ENCODE measurements at regions not wholly inside any gene's neighbourhood (a gene's known extent, or its start where the extent isn't known, plus 50 kb on each side); places are given as distances from the start of the nearest gene placed in this dataset.

DNA sequence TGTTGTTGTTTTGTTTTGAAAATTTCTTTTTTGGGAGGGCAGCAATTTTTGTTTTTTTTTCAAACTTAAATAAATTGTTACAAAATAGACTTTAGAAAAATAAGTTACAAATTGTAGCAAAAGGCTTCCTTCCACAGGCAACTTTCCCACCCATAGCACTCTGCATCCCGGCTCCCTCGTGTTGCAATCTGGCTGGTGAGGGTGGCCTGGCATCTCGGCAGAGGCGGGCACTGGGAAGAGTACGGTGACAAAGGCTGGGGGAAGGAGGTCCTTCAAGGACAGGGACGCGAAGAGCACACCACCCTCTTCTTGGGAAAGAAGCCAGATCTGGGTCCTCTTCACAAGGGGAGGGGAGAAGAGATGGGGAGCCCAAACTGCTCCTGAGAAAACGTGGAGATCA lies 379.7 kb downstream of the OLFM4 start:
- Histone ChIP-seq H3K27me3 (replicated peaks in 1 of 4; ENCODE audit: control insufficient read depth in 3 of 4, extremely low read depth in 1 of 4, insufficient read depth in 3 of 4, low read length in 3 of 4) (no peaks in the 10 kb centered on the region), H3K18ac (ENCODE audit: extremely low read depth, low read length) (no peak overlapping the region), H2BK20ac (ENCODE audit: low read length) (no peak overlapping the region), H2BK12ac (ENCODE audit: low read depth, low read length) (no peak overlapping the region), H3K14ac (ENCODE audit: insufficient read length) (no peak overlapping the region), H3K9ac (replicated peaks in 1 of 4; ENCODE audit: extremely low read depth in 1 of 4, low read depth in 3 of 4, low read length in 3 of 4) (no peak overlapping the region), H2BK5ac (ENCODE audit: low read depth, low read length) (no peak overlapping the region), H4K91ac (replicated peaks; ENCODE audit: insufficient read length, low read length) (no peak overlapping the region), H2AFZ (ENCODE audit: low read length) (no peak overlapping the region), H3K23ac (ENCODE audit: insufficient read length) (no peak overlapping the region), H3K4me2 (ENCODE audit: insufficient read depth in 1 of 2, low read depth in 2 of 2, low read length in 2 of 2) (no peak overlapping the region), H4K5ac (ENCODE audit: insufficient read length, low read depth, low read length) (no peak overlapping the region), H2BK15ac (ENCODE audit: low read length) (no peak overlapping the region), H3K23me2 (ENCODE audit: low read depth, low read length) (no peaks in the 10 kb centered on the region), H3K27ac (ENCODE audit: low read depth, low read length) (no peak overlapping the region), H2BK120ac (replicated peaks; ENCODE audit: low read depth, low read length) (no peak overlapping the region), H3K36me3 (ENCODE audit: control insufficient read depth in 2 of 4, insufficient read depth in 4 of 4, low read length in 3 of 4) (no peaks in the 10 kb centered on the region), H3K79me1 (ENCODE audit: low read depth, low read length) (no peaks in the 10 kb centered on the region), H4K20me1 (replicated peaks in 1 of 2; ENCODE audit: control insufficient read depth in 1 of 2, insufficient read depth in 2 of 2, low read length in 2 of 2) (no peaks in the 10 kb centered on the region), H3K79me2 (ENCODE audit: control insufficient read depth in 1 of 2, insufficient read depth in 2 of 2, low read length in 2 of 2) (no peaks in the 10 kb centered on the region), H3K4me1 (replicated peaks in 1 of 4; ENCODE audit: control insufficient read depth in 3 of 4, insufficient read depth in 4 of 4, low read length in 3 of 4) (no peaks in the 10 kb centered on the region), H3K56ac (replicated peaks; ENCODE audit: insufficient read length, low read depth, low read length) (no peak overlapping the region), H3K9me3 (ENCODE audit: insufficient read depth in 2 of 2, low read depth in 1 of 2, low read length in 1 of 2) (no peaks in the 10 kb centered on the region), H2AK5ac (ENCODE audit: low read depth, low read length) (no peak overlapping the region), H3K4me3 (ENCODE audit: extremely low read depth in 1 of 4, insufficient read depth in 2 of 4, low read depth in 3 of 4, low read length in 4 of 4) (no peak overlapping the region), H3K4ac (replicated peaks; ENCODE audit: insufficient read length, low read depth, low read length) (no peak overlapping the region), H4K8ac (ENCODE audit: extremely low read depth, insufficient read depth, low read length) (no peak overlapping the region)
- FAIRE-seq: no peak
- ChIA-PET CTCF (ENCODE audit: partially characterized antibody) (interaction anchor here (0.6 kb wide), 1 partner anchor 1285 kb away, joined by 3 read pairs; no protein-coding TSS in a partner anchor), POLR2A (ENCODE audit: partially characterized antibody) (no interaction called here)
- WGBS, 2 experiments (ENCODE audit: extremely low coverage in 1 of 2, insufficient coverage in 1 of 2, insufficient read length in 1 of 2, insufficient replicate concordance in 2 of 2, low coverage in 1 of 2, low lambda C conversion rate in 2 of 2, missing lambda C conversion rate in 1 of 2): 86% methylated on average over 7 of the region's 8 CpGs; no CpG with 5 or more reads in 1 of the 2 experiments
- TF ChIP-seq SRF (IDR thresholded peaks at IDR 0.05; ENCODE audit: low read depth, low read length) (no peak), BCL11A (IDR thresholded peaks at IDR 0.05; ENCODE audit: low read depth in 2 of 2, low read length in 2 of 2) (no peak), FOSL1 (IDR thresholded peaks at IDR 0.05; ENCODE audit: insufficient read depth, low read depth, low read length) (no peak)
- DNase-seq (ENCODE audit: low read depth in 1 of 2, low spot score in 2 of 2): no peak
